ENCODE measurements at regions not wholly inside any gene's neighbourhood (a gene's known extent, or its start where the extent isn't known, plus 50 kb on each side); places are given as distances from the start of the nearest gene placed in this dataset.

GRCh38 chr2:177326005-177326404, 61.5 kb upstream of the NFE2L2 start:
- no peak for ATAC-seq
- Histone ChIP-seq H3K36me3 (peaks cover 0 to 18% of the 10 kb centered on the region in 2 donors), H3K4me3 (no peak overlapping the region), H3K4me1 (no peaks in the 10 kb centered on the region), H3K27ac (no peak overlapping the region), H3K27me3 (no peaks in the 10 kb centered on the region), H3K9me3 (no peaks in the 10 kb centered on the region)
- no peak for TF ChIP-seq POLR2A (IDR thresholded peaks at IDR 0.05)
- no peak for TF ChIP-seq EP300 (IDR thresholded peaks at IDR 0.05)
- TF ChIP-seq POLR2AphosphoS5 (IDR thresholded peaks at IDR 0.05): no peak
- no peak for TF ChIP-seq CTCF (IDR thresholded peaks at IDR 0.05)
- 83% methylated on average over 2 of the region's 3 CpGs; no CpG with 5 or more reads in 1 of the 2 donors for WGBS, 2 donors (ENCODE audit: low coverage in 1 of 2)

GRCh38 chr2:177326591-177326990, 62.1 kb upstream of the NFE2L2 start:
- Histone ChIP-seq H3K4me1 (no peaks in the 10 kb centered on the region), H3K27ac (no peak overlapping the region), H3K9me3 (no peaks in the 10 kb centered on the region), H3K4me3 (no peak overlapping the region), H3K27me3 (no peaks in the 10 kb centered on the region), H3K36me3 (peaks cover 0 to 16% of the 10 kb centered on the region in 2 donors)
- no peak for TF ChIP-seq CTCF (IDR thresholded peaks at IDR 0.05)
- no peak for TF ChIP-seq POLR2A (IDR thresholded peaks at IDR 0.05)
- no peak for TF ChIP-seq POLR2AphosphoS5 (IDR thresholded peaks at IDR 0.05)
- TF ChIP-seq EP300 (IDR thresholded peaks at IDR 0.05): no peak
- no peak for ATAC-seq

- Histone ChIP-seq H3K36me3 (peaks cover 0 to 12% of the 10 kb centered on the region in 2 donors), H3K27me3 (no peaks in the 10 kb centered on the region), H3K27ac (no peak overlapping the region), H3K4me3 (no peak overlapping the region), H3K9me3 (no peaks in the 10 kb centered on the region), H3K4me1 (peaks cover 0 to 3% (median 3%) of the 10 kb centered on the region in 3 donors)
- WGBS, 2 donors (ENCODE audit: low coverage in 1 of 2): 25 to 45% methylated on average over 1 of the region's 1 CpG
- no peak for ATAC-seq
- no peak for TF ChIP-seq POLR2AphosphoS5 (IDR thresholded peaks at IDR 0.05)
- no peak for TF ChIP-seq POLR2A (IDR thresholded peaks at IDR 0.05)
These were observed 62.5 kb upstream of the NFE2L2 start for GRCh38 chr2:177327009-177327408.

- no peaks in the 10 kb centered on the region for H3K9me3 ChIP-seq
- peaks cover 0 to 2% of the 10 kb centered on the region in 2 donors for H3K36me3 ChIP-seq
- H3K4me1 ChIP-seq: peaks cover 0 to 11% (median 6%) of the 10 kb centered on the region in 3 donors
- no peak for ATAC-seq
- H3K4me3 ChIP-seq: no peak overlapping the region
- 68 to 90% methylated on average over 2 of the region's 2 CpGs for WGBS, 2 donors (ENCODE audit: low coverage in 1 of 2)
- TF ChIP-seq POLR2AphosphoS5 (IDR thresholded peaks at IDR 0.05) (no peak), CTCF (IDR thresholded peaks at IDR 0.05) (no peak), EP300 (IDR thresholded peaks at IDR 0.05) (no peak), POLR2A (IDR thresholded peaks at IDR 0.05) (no peak)
- no peak overlapping the region for H3K27ac ChIP-seq
- no peaks in the 10 kb centered on the region for H3K27me3 ChIP-seq
These were observed 63.5 kb upstream of the NFE2L2 start for GRCh38 chr2:177328056-177328455.

- ATAC-seq: no peak
- Histone ChIP-seq H3K27me3 (no peaks in the 10 kb centered on the region), H3K36me3 (no peaks in the 10 kb centered on the region), H3K4me3 (no peak overlapping the region), H3K4me1 (peaks cover 0 to 14% (median 6%) of the 10 kb centered on the region in 3 donors), H3K27ac (no peak overlapping the region), H3K9me3 (no peaks in the 10 kb centered on the region)
- no peak for TF ChIP-seq EP300 (IDR thresholded peaks at IDR 0.05)
- TF ChIP-seq POLR2A (IDR thresholded peaks at IDR 0.05): no peak
- 85 to 90% methylated on average over 2 to 3 of the region's 4 CpGs for WGBS, 2 donors (ENCODE audit: low coverage in 1 of 2)
These were observed 63.5 kb upstream of the AGPS start for GRCh38 chr2:177329064-177329463.

GRCh38 chr2:177331466-177331997, 61.0 kb upstream of the AGPS start:
- Histone ChIP-seq H3K36me3 (no peaks in the 10 kb centered on the region), H3K9me3 (no peaks in the 10 kb centered on the region), H3K27ac (peak overlapping the region in 1 of 4 donors; percentile 39), H3K4me1 (peaks cover 0 to 14% (median 6%) of the 10 kb centered on the region in 3 donors), H3K4me3 (no peak overlapping the region), H3K27me3 (no peaks in the 10 kb centered on the region)
- 82% methylated on average over 7 of the region's 7 CpGs; no CpG with 5 or more reads in 1 of the 2 donors for WGBS, 2 donors (ENCODE audit: low coverage in 1 of 2)
- no peak for TF ChIP-seq POLR2AphosphoS5 (IDR thresholded peaks at IDR 0.05)
- TF ChIP-seq EP300 (IDR thresholded peaks at IDR 0.05): no peak
- TF ChIP-seq CTCF (IDR thresholded peaks at IDR 0.05): no peak
- no peak for TF ChIP-seq POLR2A (IDR thresholded peaks at IDR 0.05)
- ATAC-seq: no peak
